ENCODE measurements at regions not wholly inside any gene's neighbourhood (a gene's known extent, or its start where the extent isn't known, plus 50 kb on each side); places are given as distances from the start of the nearest gene placed in this dataset.

DNA sequence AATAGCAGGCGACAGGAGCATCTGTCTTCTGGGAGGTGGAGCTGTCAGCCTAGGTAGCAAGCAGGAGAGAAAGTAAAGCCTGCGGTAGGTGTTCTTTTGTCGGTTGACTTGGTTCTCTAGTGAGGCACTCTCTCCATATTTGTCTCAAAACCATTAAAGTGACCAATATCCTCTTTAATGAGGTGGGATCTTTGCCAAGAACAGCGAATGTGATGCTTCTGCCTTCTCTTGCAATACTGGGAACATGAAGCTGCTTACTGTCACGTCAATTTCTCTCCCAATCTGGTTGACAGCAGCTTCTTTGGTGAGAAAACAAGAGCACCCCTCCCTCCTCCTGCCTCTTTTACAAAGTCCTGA, 176.7 kb downstream of the ABCC12 start:
- TF ChIP-seq, protein P1, sequence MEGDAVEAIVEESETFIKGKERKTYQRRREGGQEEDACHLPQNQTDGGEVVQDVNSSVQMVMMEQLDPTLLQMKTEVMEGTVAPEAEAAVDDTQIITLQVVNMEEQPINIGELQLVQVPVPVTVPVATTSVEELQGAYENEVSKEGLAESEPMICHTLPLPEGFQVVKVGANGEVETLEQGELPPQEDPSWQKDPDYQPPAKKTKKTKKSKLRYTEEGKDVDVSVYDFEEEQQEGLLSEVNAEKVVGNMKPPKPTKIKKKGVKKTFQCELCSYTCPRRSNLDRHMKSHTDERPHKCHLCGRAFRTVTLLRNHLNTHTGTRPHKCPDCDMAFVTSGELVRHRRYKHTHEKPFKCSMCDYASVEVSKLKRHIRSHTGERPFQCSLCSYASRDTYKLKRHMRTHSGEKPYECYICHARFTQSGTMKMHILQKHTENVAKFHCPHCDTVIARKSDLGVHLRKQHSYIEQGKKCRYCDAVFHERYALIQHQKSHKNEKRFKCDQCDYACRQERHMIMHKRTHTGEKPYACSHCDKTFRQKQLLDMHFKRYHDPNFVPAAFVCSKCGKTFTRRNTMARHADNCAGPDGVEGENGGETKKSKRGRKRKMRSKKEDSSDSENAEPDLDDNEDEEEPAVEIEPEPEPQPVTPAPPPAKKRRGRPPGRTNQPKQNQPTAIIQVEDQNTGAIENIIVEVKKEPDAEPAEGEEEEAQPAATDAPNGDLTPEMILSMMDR (conservative IDR thresholded peaks at IDR 0.05; ENCODE audit: low read length): no peak
- TF ChIP-seq EZH2phosphoT487 (IDR thresholded peaks at IDR 0.05; ENCODE audit: borderline replicate concordance, low read depth, low read length): no peak

Measured in OCI-LY7 (cell line).